NCI-H524 (cell line): ENCODE measurements at regions not wholly inside any gene's neighbourhood (a gene's known extent, or its start where the extent isn't known, plus 50 kb on each side); places are given as distances from the start of the nearest gene placed in this dataset.
A peak's percentile ranks its signal among the peaks of the same experiment; 100 is the strongest.

ENCODE experiments used
- DNase-seq, 2 experiments: peaks; one replicate each; lab custom pipeline; 2025; lab: John Stamatoyannopoulos, UW

DNA sequence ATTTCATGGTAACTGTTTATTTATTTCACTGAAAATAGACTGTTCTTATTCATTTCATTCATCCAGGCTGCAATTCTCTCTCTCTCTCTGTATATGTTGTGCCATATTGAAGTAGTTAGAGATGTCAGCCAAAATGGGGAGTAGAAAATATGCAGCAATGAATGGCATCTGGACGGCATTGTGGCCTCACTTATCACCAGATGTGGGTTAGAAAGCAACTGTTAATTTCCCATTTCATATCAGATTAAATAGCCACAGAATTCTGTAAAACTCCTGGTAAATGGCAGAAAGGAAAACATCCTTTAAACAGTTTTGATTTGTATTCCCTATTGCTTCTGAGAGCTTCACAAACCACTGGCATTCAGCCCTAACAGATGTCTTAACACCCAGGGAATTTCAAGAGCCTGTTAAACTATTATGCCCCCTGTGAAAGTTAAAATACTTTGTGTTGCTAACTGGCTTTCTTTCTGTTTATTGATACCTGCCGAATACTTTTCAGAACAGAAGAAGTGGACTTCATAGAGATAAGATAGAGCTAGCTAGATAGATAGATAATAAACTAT lies 1763.3 kb upstream of the MIR17HG start:
- DNase-seq = peak in 1 of 2 experiments; percentile 1

DNA sequence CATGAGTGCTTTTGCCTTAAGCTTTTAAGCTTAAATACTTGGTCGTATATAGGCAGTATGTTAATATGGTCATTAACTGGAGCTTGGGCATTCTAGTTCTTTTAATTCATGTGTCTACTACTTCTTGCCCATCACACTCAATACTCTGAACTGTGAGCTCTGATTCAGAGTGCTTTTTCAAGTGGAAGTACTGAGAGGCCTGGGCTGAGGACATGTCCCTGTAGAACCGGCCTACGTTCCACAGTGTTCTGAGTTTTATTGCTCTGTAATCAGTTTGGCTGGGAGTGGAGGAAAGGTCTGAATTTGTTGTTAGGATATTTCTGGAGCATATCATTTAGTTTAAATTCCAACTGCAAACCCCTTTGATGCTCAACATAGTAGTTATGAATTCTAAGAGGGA lies 1744.8 kb upstream of the MIR17HG start:
- no peak for DNase-seq

- DNase-seq = no peak
These were observed 1744.3 kb upstream of the MIR17HG start for GRCh38 chr13:89603187-89603586.

DNA sequence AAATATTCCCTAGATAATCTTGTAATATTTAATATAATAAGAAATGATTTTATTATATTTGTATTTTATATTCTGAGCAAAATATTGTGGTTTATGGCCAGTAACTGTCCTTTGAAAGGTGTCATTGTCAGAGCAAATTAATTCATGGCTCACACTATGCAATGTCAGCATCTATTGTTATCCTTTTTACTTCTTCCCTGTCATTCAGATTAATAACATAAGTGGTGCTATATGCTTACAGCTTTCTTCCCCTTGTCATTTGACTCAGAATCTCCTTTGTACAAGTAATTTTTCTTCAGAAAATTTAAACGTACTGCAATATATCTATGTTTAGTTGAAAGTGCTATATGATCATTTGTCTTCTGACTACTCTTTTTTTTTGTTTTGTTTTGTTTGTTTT lies 1738.2 kb upstream of the MIR17HG start:
- DNase-seq = no peak

DNA sequence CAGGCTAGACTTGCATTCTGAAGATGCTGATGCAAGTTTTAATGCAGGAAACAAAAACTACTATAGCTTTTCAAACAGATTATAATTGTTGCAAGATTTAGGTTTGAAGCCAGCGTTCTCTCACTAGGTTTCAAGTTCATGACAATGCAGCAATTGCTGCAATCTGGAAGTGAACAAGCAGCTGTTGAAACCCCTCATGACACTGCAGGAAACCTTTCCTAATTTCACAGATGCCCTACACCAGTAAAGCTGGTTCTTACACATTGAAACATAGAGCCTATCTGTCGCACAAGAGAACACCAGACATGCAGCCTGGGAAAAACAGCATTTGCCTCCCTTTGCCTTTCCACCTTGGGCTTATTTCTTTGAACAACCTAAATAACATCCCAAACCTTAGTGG lies 1737.2 kb upstream of the MIR17HG start:
- no peak for DNase-seq

DNA sequence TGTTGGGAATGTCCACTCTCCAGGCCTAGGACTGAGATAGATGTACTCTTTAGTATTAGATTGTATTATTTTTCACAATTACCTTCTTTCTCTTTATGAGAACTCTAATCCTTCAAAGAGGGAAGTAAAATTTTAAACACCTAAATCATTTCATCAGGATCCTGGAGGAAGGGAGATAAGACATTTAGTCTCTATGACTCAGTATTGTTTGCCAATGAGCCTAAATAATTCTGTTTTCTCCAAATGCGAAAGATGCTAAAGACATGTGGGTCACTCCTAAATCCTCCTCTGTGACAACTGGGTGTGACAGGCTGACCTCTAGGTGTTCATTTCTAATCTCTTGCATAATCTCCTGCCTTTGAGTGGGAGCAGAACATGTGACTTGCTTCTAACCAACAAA lies 1736.6 kb upstream of the MIR17HG start:
- DNase-seq = peak in 1 of 2 experiments; percentile 10

DNA sequence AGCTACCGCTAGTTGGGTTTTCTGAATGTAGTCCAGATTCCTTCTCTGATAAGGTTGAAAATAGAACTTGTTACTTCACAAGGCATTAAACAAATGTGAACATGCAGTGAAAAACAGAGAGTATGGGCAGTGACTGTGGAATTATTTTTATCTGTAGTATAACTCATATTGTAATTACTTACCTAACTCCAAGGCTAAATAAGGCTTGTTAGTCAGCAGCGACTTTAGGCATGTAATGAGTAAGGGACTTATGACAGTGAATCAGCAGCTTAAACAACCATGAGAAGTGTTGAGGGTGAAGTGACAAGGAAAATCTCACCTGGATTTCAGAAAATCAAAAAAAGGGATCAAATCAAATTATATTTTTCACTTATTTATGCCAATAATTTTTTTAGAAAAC lies 1719.5 kb upstream of the MIR17HG start:
- peak in 1 of 2 experiments; percentile 14 for DNase-seq

- DNase-seq = peak; percentile 21 to 71
These were observed 1718.9 kb upstream of the MIR17HG start for GRCh38 chr13:89628567-89628966.

- no peak for DNase-seq
These were observed 1697.3 kb upstream of the MIR17HG start for GRCh38 chr13:89650226-89650625.

- no peak for DNase-seq
These were observed 1686.7 kb upstream of the MIR17HG start for GRCh38 chr13:89660752-89661151.

DNA sequence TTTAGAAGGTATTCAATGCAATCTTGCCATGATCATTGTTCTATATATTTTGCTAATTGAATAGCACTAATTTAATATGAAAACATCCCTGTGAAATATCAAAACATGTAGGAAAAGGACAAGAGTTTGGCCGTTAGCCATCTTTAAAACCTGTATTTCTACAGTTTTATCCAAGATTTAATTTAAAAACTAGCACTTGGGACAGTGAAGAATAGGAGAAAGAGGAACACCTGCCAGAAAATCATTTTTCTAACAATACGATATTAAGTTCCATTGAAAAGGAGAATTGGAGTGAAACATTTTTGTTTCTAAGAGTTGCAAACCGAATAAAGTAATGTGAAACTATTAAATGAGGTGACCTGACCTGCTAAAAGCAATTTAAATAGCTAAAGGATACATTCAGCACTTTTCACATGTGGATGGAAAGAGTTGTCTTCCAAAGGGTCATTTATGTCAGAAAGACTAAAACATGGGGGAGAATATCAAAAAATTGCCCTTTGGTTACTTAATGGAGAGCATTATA lies 1673.6 kb upstream of the MIR17HG start:
- DNase-seq = no peak

DNA sequence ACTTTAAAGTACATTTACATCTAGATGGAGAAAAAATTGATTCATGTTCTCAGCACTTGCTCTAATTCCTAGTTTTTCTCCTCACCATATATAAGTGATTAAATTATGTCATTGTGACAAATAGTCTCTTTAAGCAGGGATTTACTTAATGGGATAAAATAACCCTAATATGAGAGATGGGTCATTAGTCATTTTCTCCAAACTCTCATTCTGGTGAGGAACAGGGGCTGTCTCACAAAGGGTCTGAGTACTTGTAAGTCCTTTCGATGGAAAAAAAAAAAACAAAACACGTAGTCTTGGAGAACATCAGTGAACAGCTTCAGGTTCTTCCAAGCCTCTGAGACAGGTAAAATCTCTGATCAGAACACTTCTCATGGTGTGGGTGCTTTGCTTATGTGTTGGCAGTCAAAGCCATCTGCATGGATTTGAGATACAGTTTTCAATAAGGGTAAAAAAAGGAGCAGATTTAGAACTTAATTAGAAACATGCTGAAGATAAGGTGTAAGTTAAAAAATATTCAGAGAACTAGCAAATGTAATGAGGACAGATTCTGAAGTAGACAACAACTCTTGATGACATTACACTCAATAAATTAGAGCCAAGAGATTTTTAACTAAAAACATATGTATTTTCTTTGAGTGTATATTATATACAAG lies 1668.9 kb upstream of the MIR17HG start:
- peak in 1 of 2 experiments; percentile 5 for DNase-seq

GRCh38 chr13:89684896-89685295 lies 1662.6 kb upstream of the MIR17HG start:
- no peak for DNase-seq

- no peak for DNase-seq
These were observed 1661.3 kb upstream of the MIR17HG start for GRCh38 chr13:89686171-89686570.

- DNase-seq = no peak
These were observed 1660.4 kb upstream of the MIR17HG start for GRCh38 chr13:89687066-89687465.

DNA sequence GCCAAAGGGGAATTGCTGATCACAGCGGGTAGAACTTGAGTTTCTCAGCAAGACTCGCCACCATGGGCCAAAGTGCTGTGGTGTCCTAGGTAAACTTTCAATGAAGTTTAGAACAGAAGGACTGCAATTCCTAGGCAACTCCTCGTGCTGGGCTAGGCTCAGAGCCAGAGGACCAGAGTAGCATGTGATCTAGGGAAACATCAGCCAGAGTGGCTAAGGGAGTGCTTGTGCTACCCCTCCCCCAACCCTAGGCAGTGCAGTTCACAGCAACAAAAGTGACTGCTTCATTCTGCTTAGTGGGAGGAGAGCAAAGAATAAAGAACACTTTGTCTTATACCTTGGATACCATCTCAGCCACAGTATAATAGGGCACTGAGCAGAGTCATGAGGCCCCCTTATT lies 1658.6 kb upstream of the MIR17HG start:
- no peak for DNase-seq

- DNase-seq = no peak
These were observed 1653.0 kb upstream of the MIR17HG start for GRCh38 chr13:89694451-89694850.

DNA sequence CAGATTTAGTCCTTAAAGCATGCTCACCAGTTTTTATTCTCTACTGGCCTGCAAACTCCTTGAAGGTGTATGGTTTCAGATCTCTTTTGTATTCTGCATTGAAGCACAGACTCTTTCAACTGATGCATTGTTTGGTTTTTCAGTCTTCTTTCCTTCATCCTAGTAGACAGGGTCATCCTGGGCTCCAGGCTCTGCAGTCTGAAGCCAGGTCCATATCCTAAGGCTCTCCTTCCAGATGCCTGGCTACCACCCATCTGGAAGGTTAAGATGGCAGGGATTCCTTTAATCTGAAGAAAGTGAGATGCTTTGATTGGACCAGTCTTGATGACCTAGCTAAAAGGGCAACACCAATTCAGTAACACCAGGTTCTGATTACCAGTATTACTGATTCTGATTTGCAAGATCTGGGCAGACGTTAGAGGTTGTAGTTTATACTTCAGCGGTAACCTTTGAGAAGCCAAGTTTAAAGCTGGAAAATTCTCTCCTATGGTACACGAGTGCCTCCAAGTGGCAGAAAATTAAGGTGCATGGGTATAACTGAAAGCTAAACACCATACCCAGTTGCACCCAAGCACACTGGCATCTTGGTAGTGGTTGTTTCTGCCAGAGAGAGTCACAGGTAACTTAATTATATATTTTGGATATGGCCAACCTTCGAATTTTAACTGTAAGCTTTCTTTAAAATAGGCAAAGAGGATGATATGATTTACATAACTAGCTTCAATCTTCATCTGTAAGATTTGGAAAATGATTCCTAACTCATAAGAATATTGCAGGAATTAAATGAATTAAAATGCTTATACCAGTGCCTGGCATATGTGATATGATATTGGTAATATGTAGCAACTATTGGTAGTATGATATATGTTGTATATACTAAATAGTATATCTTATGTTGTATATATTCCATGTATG lies 1651.9 kb upstream of the MIR17HG start:
- peak; percentile 29 to 61 for DNase-seq

DNA sequence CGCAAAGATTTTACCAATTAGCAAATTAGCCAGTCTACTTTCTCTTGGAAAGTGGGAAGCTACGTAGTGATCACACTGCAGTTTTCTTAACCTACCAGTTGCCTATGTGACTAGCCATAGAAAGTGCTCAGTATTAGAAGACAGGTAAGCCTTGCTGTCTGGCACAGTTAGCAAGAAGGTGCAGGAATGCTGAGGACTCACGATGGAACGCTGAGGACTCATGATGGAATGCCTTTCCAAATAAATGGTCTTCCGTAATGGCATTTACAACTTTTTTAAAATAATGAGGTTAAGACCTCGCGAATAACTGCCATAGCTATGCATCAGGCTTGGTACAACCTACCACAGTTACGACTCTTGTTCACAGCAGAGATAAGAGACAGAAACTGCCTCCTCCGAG lies 1645.6 kb upstream of the MIR17HG start:
- no peak for DNase-seq

- no peak for DNase-seq
These were observed 1643.4 kb upstream of the MIR17HG start for GRCh38 chr13:89704040-89704439.

- DNase-seq = no peak
These were observed 1639.5 kb upstream of the MIR17HG start for GRCh38 chr13:89708013-89708412.

DNA sequence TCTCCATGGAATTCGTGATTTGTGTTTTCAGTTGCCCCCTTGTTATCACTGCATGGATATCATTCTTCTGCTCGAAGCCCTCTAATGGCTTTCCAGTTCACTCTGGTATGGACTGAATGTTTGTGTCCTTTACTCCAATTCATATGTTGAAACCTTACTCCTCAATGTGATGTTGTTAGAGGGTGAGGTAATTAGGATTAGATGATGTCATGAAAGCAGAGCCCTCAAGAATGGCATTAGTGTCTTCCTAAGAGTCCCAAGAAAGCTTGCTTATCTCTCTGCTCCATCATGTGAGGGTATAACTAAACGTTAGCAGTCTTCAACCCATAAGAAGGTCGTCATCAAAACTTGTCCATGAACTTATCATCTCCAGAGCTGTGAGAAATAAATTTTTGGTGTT lies 1626.3 kb upstream of the MIR17HG start:
- DNase-seq = no peak
